ENCODE measurements at regions not wholly inside any gene's neighbourhood (a gene's known extent, or its start where the extent isn't known, plus 50 kb on each side); places are given as distances from the start of the nearest gene placed in this dataset.

DNA sequence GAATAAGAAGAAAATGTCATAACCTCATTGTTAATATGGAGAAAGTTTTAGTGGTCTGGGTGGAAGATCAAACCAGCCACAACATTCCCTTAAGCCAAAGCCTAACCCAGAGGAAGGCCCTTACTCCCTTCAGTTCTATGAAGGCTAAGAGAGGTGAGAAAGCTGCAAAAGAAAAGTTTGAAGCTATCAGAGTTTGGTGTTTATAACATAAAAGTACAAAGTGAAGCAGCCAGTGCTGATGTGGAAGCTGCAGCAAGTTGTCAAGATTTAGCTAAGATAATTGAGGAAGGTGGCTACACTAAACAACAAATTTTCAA, 67.6 kb upstream of the BCL9 start:
- CTCF ChIA-PET, result no interaction called here
- no peaks in the 10 kb centered on the region for H3K4me1 Mint-ChIP-seq
- no peaks in the 10 kb centered on the region for H3K36me3 Mint-ChIP-seq
- DNase-seq (no peak), ATAC-seq (no peak)
- no peak overlapping the region for H3K4me3 Mint-ChIP-seq
- H3K27me3 Mint-ChIP-seq, result peaks cover 10% of the 10 kb centered on the region
- H3K9me3 Mint-ChIP-seq (ENCODE audit: low read depth), result no peaks in the 10 kb centered on the region
- no peak overlapping the region for H3K27ac Mint-ChIP-seq

- CTCF ChIA-PET, result no interaction called here
- no peak for ATAC-seq
- Mint-ChIP-seq H3K27ac (no peak overlapping the region), H3K27me3 (peaks cover 22% of the 10 kb centered on the region), H3K9me3 (ENCODE audit: low read depth) (no peaks in the 10 kb centered on the region), H3K36me3 (no peaks in the 10 kb centered on the region), H3K4me1 (no peaks in the 10 kb centered on the region), H3K4me3 (no peak overlapping the region)
- DNase-seq, result no peak
Observed at GRCh38 chr1:147475488-147475887, 65.8 kb upstream of the BCL9 start.

DNA sequence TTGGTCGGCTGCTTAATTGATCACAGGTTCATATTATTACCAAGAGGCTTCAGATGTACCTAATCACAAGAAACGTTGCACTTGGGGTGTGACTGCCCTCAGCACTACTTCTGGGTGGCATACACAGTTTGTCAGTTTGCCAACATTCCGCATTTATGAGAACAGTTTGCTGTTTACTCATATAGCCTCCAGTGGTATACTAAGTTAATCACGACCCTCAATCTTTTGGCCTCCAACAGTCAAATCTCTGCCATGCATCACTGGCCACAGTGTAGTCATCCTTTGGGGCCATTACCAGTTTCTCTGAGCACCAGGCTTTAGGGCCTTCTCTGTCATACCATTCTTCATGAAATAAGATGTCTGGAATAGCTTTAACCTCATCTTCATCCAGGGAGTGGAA, 62.8 kb upstream of the BCL9 start:
- H3K9me3 Mint-ChIP-seq (ENCODE audit: low read depth), result no peaks in the 10 kb centered on the region
- no peaks in the 10 kb centered on the region for H3K36me3 Mint-ChIP-seq
- H3K27me3 Mint-ChIP-seq, result peaks cover 30% of the 10 kb centered on the region
- H3K4me1 Mint-ChIP-seq, result no peaks in the 10 kb centered on the region
- CTCF ChIA-PET, result no interaction called here
- ATAC-seq (no peak), DNase-seq (no peak)
- H3K27ac Mint-ChIP-seq, result no peak overlapping the region
- no peak overlapping the region for H3K4me3 Mint-ChIP-seq

DNA sequence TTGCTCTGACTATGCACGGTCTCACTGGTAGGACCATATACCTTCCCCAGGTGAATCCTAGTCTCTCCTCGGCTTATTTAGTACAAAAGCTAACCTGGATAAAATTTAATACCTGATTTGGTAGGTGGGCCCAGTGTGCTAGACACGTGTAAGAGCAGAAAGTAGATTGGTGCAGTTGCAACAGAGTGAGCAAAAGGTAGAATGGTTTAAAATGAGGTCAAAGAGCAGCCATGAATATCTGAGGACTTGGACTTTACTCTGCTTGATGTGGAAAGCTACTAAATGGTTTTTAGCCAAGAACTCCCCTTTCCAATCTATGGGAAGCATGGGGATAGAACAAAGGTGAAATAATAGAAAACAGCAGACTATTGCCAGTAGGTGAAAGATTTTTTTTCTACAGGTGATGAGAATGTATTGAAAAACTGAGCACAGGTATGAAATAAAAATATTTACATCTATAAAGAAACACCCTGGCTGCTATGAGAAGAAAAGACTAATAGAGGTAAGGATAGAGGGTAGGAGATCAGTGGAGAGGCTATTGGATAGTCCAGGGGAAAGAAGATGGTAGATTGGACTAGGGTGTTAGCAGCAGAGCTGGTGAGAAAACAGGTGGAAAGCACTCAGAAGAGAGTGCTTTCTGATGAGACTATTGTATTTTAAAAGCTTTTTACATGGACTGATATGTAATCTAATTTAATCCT, 61.3 kb upstream of the BCL9 start:
- ATAC-seq, result no peak
- H3K4me1 Mint-ChIP-seq, result no peaks in the 10 kb centered on the region
- CTCF ChIA-PET, result no interaction called here
- no peak for DNase-seq
- no peaks in the 10 kb centered on the region for H3K9me3 Mint-ChIP-seq (ENCODE audit: low read depth)
- H3K27me3 Mint-ChIP-seq, result peaks cover 32% of the 10 kb centered on the region
- no peak overlapping the region for H3K4me3 Mint-ChIP-seq
- no peaks in the 10 kb centered on the region for H3K36me3 Mint-ChIP-seq
- no peak overlapping the region for H3K27ac Mint-ChIP-seq

- Mint-ChIP-seq H3K36me3 (no peaks in the 10 kb centered on the region), H3K27ac (no peak overlapping the region), H3K9me3 (ENCODE audit: low read depth) (no peaks in the 10 kb centered on the region), H3K4me1 (no peaks in the 10 kb centered on the region), H3K27me3 (peaks cover 33% of the 10 kb centered on the region), H3K4me3 (no peak overlapping the region)
- no peak for ATAC-seq
- no peak for DNase-seq
- CTCF ChIA-PET, result no interaction called here
Observed at GRCh38 chr1:147480565-147480935, 60.8 kb upstream of the BCL9 start.

DNA sequence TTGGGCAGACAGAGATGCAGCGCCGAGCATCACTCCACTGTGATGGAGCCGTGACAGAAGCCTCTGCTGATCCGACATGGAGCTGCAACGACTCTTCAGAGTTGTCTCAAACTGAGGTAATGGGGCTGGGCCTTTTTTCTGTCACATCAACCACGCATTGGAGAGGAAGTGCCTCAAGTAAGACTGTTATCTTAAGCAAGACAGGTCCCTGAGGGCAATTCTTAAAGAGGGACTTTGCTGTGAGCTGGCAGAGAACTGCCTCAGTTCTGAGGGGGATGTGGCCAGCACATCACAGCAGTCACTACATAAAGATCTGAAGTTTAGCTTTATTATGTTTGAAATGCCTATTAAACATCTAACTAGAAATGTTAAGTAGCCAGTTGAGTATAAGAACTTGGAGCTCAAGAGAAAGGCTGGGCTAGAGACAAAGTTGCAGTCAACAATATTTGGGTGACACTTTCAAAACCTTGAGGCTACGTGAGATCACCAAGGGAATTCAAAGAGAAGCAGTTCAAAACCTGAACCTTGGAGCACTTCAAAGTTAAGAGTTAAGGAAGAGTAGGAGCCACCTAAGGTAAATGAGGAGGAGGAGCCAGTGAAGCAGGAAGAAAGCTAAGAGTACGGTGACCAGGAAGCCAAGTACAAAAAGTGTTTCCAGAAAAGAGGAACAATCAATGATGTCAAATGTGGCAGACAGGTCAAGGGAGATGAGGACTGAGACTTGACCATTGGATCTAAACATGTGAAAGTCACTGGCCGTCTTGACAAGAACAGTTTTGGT, 54.2 kb upstream of the BCL9 start:
- H3K36me3 Mint-ChIP-seq, result no peaks in the 10 kb centered on the region

GRCh38 chr1:147491098-147491497, 50.2 kb upstream of the BCL9 start:
- Mint-ChIP-seq H3K36me3 (no peaks in the 10 kb centered on the region), H3K27ac (no peak overlapping the region), H3K27me3 (peaks cover 9% of the 10 kb centered on the region), H3K4me1 (no peaks in the 10 kb centered on the region), H3K4me3 (no peak overlapping the region), H3K9me3 (ENCODE audit: low read depth) (no peaks in the 10 kb centered on the region)
- CTCF ChIA-PET, result interaction anchor here (1.5 to 4.5 kb wide), 2 partner anchors 142 to 402 kb away, joined by 3 to 24 read pairs; no protein-coding TSS in a partner anchor
- DNase-seq, result no peak
- no peak for ATAC-seq

More for the DNA sequence above, 54.2 kb upstream of the BCL9 start:
- ATAC-seq, result no peak
- Mint-ChIP-seq H3K4me1 (no peaks in the 10 kb centered on the region), H3K4me3 (no peak overlapping the region), H3K27me3 (peaks cover 24% of the 10 kb centered on the region), H3K9me3 (ENCODE audit: low read depth) (no peaks in the 10 kb centered on the region), H3K27ac (no peak overlapping the region)
- CTCF ChIA-PET, result no interaction called here
- DNase-seq, result no peak

Measured in activated CD8-positive, alpha-beta memory T cell treated with anti-CD3 and anti-CD28 coated beads, Interleukin-2, amount 10 ng/mL, durations not matched to agents 7 days and 5 days (primary cell).